GM10266 (cell line): ENCODE measurements at regions not wholly inside any gene's neighbourhood (a gene's known extent, or its start where the extent isn't known, plus 50 kb on each side); places are given as distances from the start of the nearest gene placed in this dataset.

Experiments used
- DNase-seq: peaks from one replicate; pipeline ENCODE4 v3.0.0; 2012; ENCODE audit errors: extremely low spot score
- CTCF ChIP-seq: IDR thresholded peaks from 2 replicates; pipeline ENCODE4 v1.5.1; 2012; ENCODE audit warnings: mild to moderate bottlenecking, low read depth; ENCODE audit not compliant: control insufficient read depth, insufficient read depth; ENCODE audit errors: missing control alignments

GRCh38 chr12:63308671-63309070, 157.7 kb upstream of the AVPR1A start:
- DNase-seq = no peak
- TF ChIP-seq CTCF = no peak

- no peak for DNase-seq
- TF ChIP-seq CTCF = no peak
These were observed 156.8 kb upstream of the AVPR1A start for GRCh38 chr12:63307849-63308248.

- TF ChIP-seq CTCF = no peak
- DNase-seq = no peak
These were observed 155.2 kb upstream of the AVPR1A start for GRCh38 chr12:63305901-63306875.

- TF ChIP-seq CTCF = no peak
These were observed 153.9 kb upstream of the AVPR1A start for GRCh38 chr12:63304887-63305316.

GRCh38 chr12:63302941-63303536, 152.0 kb upstream of the AVPR1A start:
- TF ChIP-seq CTCF = no peak
- no peak for DNase-seq

More at GRCh38 chr12:63304887-63305316, 153.9 kb upstream of the AVPR1A start:
- DNase-seq = no peak

GRCh38 chr12:63302269-63302940, 151.4 kb upstream of the AVPR1A start:
- TF ChIP-seq CTCF = no peak
- DNase-seq = no peak
